Astrocyte (in vitro differentiated cells and primary cell): ENCODE measurements at regions not wholly inside any gene's neighbourhood (a gene's known extent, or its start where the extent isn't known, plus 50 kb on each side); places are given as distances from the start of the nearest gene placed in this dataset.

ENCODE experiments used
- DNase-seq: peaks from one replicate; pipeline ENCODE4 v3.0.0-alpha.2; 2010; ENCODE audit warnings: low read depth
- FAIRE-seq: peaks from 2 replicates; lab custom pipeline; 2011; peaks lifted over from hg19 to GRCh38; lab: Jason Lieb, UNC
- H2AFZ ChIP-seq: 2 replicates; pipeline ENCODE4 v1.6.0; 2012; ENCODE audit warnings: low read depth, low read length, inconsistent platforms
- H3K27ac ChIP-seq: 2 replicates; pipeline ENCODE4 v1.5.1; 2011; ENCODE audit warnings: low read depth, low read length, inconsistent platforms
- H3K27me3 ChIP-seq: 2 replicates; pipeline ENCODE4 v1.6.0; 2011; ENCODE audit warnings: low read length, inconsistent platforms; ENCODE audit not compliant: insufficient read depth
- H3K36me3 ChIP-seq: 2 replicates; pipeline ENCODE4 v1.5.1; 2011; ENCODE audit warnings: low read length, inconsistent platforms; ENCODE audit not compliant: insufficient read depth
- H3K4me1 ChIP-seq: 2 replicates; pipeline ENCODE4 v1.5.1; 2011; ENCODE audit warnings: low read length, inconsistent platforms; ENCODE audit not compliant: insufficient read depth
- H3K4me2 ChIP-seq: 2 replicates; pipeline ENCODE4 v1.6.0; 2012; ENCODE audit warnings: low read length, inconsistent platforms
- H3K4me3 ChIP-seq: 2 replicates; pipeline ENCODE4 v1.5.1; 2011; ENCODE audit warnings: low read depth, mild to moderate bottlenecking, low read length, inconsistent platforms; ENCODE audit not compliant: insufficient read depth
- H3K79me2 ChIP-seq: 2 replicates; pipeline ENCODE4 v1.6.0; 2012; ENCODE audit warnings: mild to moderate bottlenecking, low read length, inconsistent platforms; ENCODE audit not compliant: insufficient read depth
- H3K9ac ChIP-seq: 2 replicates; pipeline ENCODE4 v1.6.0; 2012; ENCODE audit warnings: mild to moderate bottlenecking, low read length, inconsistent platforms
- H3K9me3 ChIP-seq: 2 replicates; pipeline ENCODE4 v1.5.1; 2012; ENCODE audit warnings: low read depth, mild to moderate bottlenecking, low read length, inconsistent platforms; ENCODE audit not compliant: insufficient read depth
- H4K20me1 ChIP-seq: 2 replicates; pipeline ENCODE4 v1.6.0; 2012; ENCODE audit warnings: low read length, inconsistent platforms; ENCODE audit not compliant: insufficient read depth
- H3K27ac Mint-ChIP-seq: one replicate; pipeline ENCODE4 v1.8.0; 2021; ENCODE audit warnings: mild to moderate bottlenecking, mixed read lengths; ENCODE audit not compliant: unreplicated experiment
- H3K27me3 Mint-ChIP-seq: one replicate; pipeline ENCODE4 v1.8.0; 2021; ENCODE audit warnings: low read depth, mixed read lengths; ENCODE audit not compliant: unreplicated experiment
- H3K36me3 Mint-ChIP-seq: one replicate; pipeline ENCODE4 v1.8.0; 2021; ENCODE audit warnings: low read depth, mixed read lengths; ENCODE audit not compliant: unreplicated experiment
- H3K4me1 Mint-ChIP-seq: one replicate; pipeline ENCODE4 v1.8.0; 2021; ENCODE audit warnings: low read depth, mixed read lengths; ENCODE audit not compliant: unreplicated experiment
- H3K4me3 Mint-ChIP-seq: one replicate; pipeline ENCODE4 v1.8.0; 2021; ENCODE audit warnings: mild to moderate bottlenecking, moderate library complexity, mixed read lengths; ENCODE audit not compliant: unreplicated experiment
- H3K9me3 Mint-ChIP-seq: one replicate; pipeline ENCODE4 v1.8.0; 2021; ENCODE audit warnings: mild to moderate bottlenecking, mixed read lengths; ENCODE audit not compliant: unreplicated experiment
- EZH2 ChIP-seq: IDR thresholded peaks from 2 replicates; pipeline ENCODE4 v1.6.1; 2012; ENCODE audit warnings: mild to moderate bottlenecking, low read length, inconsistent platforms; ENCODE audit not compliant: insufficient read depth
- TF ChIP-seq, protein P1 (sequence below): IDR thresholded peaks from 2 replicates; pipeline ENCODE4 v1.5.1; 2011; ENCODE audit warnings: low read depth, mild to moderate bottlenecking, inconsistent platforms, low read length, moderate library complexity; ENCODE audit not compliant: insufficient read depth

DNA sequence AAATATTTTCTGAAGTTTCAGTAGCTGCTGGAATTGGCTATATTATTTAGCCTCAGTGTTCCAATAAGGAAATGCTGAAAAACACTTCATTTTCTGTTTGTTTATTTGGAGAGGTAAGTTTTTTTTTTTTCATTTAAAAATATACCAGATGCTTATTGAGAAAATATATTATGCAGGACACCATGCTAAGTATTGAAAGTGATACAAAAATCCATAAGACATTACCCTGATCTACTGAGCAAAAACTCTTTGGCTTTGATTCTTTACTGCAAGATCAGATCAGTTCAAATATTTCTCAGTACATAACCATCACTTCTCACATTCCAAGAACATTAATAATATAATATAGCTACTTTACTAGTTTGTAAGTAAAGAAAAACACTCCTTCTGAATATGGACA, 123.4 kb upstream of the PACRGL start:
- Histone ChIP-seq H3K4me2 (no peak overlapping the region), H3K9ac (no peak overlapping the region), H3K27ac (no peak overlapping the region), H3K36me3 (no peaks in the 10 kb centered on the region), H4K20me1 (no peaks in the 10 kb centered on the region), H3K9me3 (no peaks in the 10 kb centered on the region), H2AFZ (no peak overlapping the region), H3K79me2 (no peaks in the 10 kb centered on the region), H3K27me3 (no peaks in the 10 kb centered on the region), H3K4me3 (no peak overlapping the region), H3K4me1 (no peaks in the 10 kb centered on the region)
- TF ChIP-seq, protein P1, sequence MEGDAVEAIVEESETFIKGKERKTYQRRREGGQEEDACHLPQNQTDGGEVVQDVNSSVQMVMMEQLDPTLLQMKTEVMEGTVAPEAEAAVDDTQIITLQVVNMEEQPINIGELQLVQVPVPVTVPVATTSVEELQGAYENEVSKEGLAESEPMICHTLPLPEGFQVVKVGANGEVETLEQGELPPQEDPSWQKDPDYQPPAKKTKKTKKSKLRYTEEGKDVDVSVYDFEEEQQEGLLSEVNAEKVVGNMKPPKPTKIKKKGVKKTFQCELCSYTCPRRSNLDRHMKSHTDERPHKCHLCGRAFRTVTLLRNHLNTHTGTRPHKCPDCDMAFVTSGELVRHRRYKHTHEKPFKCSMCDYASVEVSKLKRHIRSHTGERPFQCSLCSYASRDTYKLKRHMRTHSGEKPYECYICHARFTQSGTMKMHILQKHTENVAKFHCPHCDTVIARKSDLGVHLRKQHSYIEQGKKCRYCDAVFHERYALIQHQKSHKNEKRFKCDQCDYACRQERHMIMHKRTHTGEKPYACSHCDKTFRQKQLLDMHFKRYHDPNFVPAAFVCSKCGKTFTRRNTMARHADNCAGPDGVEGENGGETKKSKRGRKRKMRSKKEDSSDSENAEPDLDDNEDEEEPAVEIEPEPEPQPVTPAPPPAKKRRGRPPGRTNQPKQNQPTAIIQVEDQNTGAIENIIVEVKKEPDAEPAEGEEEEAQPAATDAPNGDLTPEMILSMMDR: no peak
- no peak for TF ChIP-seq EZH2
- Mint-ChIP-seq H3K4me1 (no peaks in the 10 kb centered on the region), H3K27ac (no peak overlapping the region), H3K36me3 (no peaks in the 10 kb centered on the region), H3K9me3 (no peaks in the 10 kb centered on the region), H3K4me3 (no peak overlapping the region), H3K27me3 (no peaks in the 10 kb centered on the region)
- DNase-seq (no peak), FAIRE-seq (no peak)

DNA sequence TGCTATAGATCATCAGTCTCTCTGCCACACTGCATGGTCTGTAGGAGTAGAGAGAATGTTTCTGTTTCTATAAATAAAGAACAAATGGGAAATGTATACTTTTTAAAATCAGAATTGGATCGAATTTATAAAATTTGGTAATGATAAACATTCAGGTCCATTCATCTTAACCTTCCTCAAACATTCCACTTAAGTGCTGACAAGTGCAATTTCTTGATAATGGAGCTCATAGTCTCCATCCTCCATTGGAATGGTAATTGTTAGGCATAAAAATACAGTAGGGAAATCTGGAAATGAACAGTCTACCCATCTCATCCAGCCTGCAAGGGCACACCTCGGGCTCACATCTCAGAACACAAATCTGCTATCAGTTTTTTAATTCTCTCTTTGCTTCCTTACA, 122.6 kb upstream of the PACRGL start:
- no peaks in the 10 kb centered on the region for H3K4me1 ChIP-seq
- no peaks in the 10 kb centered on the region for H3K27me3 ChIP-seq
- H3K36me3 ChIP-seq: no peaks in the 10 kb centered on the region
- no peaks in the 10 kb centered on the region for H3K9me3 ChIP-seq
- Mint-ChIP-seq H3K4me3 (no peak overlapping the region), H3K27me3 (no peaks in the 10 kb centered on the region), H3K36me3 (no peaks in the 10 kb centered on the region), H3K27ac (no peak overlapping the region), H3K4me1 (no peaks in the 10 kb centered on the region), H3K9me3 (no peaks in the 10 kb centered on the region)
- H3K4me3 ChIP-seq: no peak overlapping the region
- no peak for TF ChIP-seq EZH2
- TF ChIP-seq, protein P1: no peak
- no peak overlapping the region for H2AFZ ChIP-seq
- no peaks in the 10 kb centered on the region for H3K79me2 ChIP-seq
- FAIRE-seq (no peak), DNase-seq (no peak)
- H4K20me1 ChIP-seq: no peaks in the 10 kb centered on the region
- H3K4me2 ChIP-seq: no peak overlapping the region
- no peak overlapping the region for H3K27ac ChIP-seq
- H3K9ac ChIP-seq: no peak overlapping the region

DNA sequence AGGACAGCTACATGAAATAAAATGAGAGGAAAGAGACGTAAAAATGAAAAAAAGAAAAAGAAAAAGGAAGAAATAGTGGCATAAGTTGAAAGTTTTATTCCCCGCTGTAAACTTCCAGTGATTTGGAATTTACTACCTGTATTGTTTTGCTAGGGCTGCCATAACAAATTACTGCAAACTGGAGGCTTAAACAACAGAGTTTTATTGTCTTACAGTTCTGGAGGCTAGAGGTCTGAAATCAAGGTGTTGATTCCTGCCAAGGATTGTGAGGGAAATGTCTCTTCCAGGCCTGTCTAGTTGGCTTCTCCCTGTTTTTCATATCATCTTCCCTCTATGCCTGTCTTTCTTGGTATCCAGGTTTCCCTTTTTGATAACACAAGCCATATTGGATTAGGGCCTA, 119.4 kb upstream of the PACRGL start:
- Mint-ChIP-seq H3K27ac (no peak overlapping the region), H3K9me3 (no peaks in the 10 kb centered on the region), H3K27me3 (no peaks in the 10 kb centered on the region), H3K4me1 (no peaks in the 10 kb centered on the region), H3K36me3 (no peaks in the 10 kb centered on the region), H3K4me3 (no peak overlapping the region)
- Histone ChIP-seq H3K4me2 (no peak overlapping the region), H3K4me1 (no peaks in the 10 kb centered on the region), H2AFZ (no peak overlapping the region), H3K9ac (no peak overlapping the region), H3K4me3 (no peak overlapping the region), H4K20me1 (no peaks in the 10 kb centered on the region), H3K27ac (no peak overlapping the region), H3K27me3 (no peaks in the 10 kb centered on the region), H3K9me3 (no peaks in the 10 kb centered on the region), H3K36me3 (no peaks in the 10 kb centered on the region), H3K79me2 (no peaks in the 10 kb centered on the region)
- DNase-seq (no peak), FAIRE-seq (no peak)
- no peak for TF ChIP-seq EZH2
- TF ChIP-seq, protein P1: no peak
